ENCODE measurements at regions not wholly inside any gene's neighbourhood (a gene's known extent, or its start where the extent isn't known, plus 50 kb on each side); places are given as distances from the start of the nearest gene placed in this dataset.

DNA sequence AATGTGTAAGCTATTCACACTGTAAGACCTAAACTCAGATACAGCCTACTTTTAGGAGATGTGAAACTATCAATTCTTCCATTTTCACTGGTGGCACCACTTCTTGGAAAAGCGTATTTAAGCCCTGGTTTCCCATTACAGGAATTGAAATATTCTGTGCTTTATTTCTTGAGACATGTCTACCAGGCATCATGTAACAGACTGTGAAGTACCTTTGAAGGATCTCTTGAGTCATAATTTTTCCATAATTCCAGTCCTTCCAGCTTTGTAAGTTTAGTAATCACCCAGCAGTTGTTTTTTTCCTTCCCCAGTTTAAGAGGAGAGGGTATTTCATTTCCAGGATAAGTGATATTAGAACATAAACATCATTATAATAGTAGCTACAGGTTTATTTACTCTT is 186.0 kb upstream of the PRPS1L1 start:
- Histone ChIP-seq H2AFZ (ENCODE audit: control insufficient read depth, low read depth, low read length) (no peak overlapping the region), H4K20me1 (ENCODE audit: control insufficient read depth, insufficient read depth) (no peaks in the 10 kb centered on the region), H3K9me3 (replicated peaks; ENCODE audit: control insufficient read depth, insufficient read depth, low read length) (no peaks in the 10 kb centered on the region), H3K79me2 (ENCODE audit: control insufficient read depth, insufficient read depth, low read length) (no peaks in the 10 kb centered on the region), H3K27me3 (replicated peaks in 1 of 2; ENCODE audit: control insufficient read depth in 2 of 2, insufficient read depth in 2 of 2, low read length in 1 of 2) (no peaks in the 10 kb centered on the region; a peak in 1 of 4 replicates), H3K36me3 (ENCODE audit: control insufficient read depth in 2 of 2, insufficient read depth in 2 of 2, low read length in 1 of 2) (no peaks in the 10 kb centered on the region), H3K4me1 (ENCODE audit: control insufficient read depth, insufficient read depth, low read length) (no peaks in the 10 kb centered on the region), H3K27ac (ENCODE audit: control insufficient read depth, insufficient read depth) (no peak overlapping the region), H3K4me2 (ENCODE audit: control insufficient read depth, insufficient read depth) (no peak overlapping the region), H3K4me3 (no peak overlapping the region), H3K9ac (ENCODE audit: control insufficient read depth, insufficient read depth, low read length) (no peak overlapping the region)
- intact Hi-C loops (cut with micrococcal nuclease; ENCODE audit: unreplicated experiment), result no loop called here
- ChIA-PET CTCF (interaction anchor here (0.7 to 4.3 kb wide), 12 partner anchors 16 to 507 kb away, joined by 3 to 26 read pairs (median 4); no protein-coding TSS in a partner anchor), RAD21 (ENCODE audit: unreplicated experiment) (interaction anchor here (1.1 to 1.3 kb wide), 3 partner anchors 131 to 443 kb away, joined by 3 to 4 read pairs (median 3); no protein-coding TSS in a partner anchor), POLR2A (no interaction called here), SMC1A (ENCODE audit: uncharacterized antibody, unreplicated experiment) (interaction anchor here (0.9 to 1.2 kb wide), 4 partner anchors 10 to 531 kb away, joined by 3 to 4 read pairs (median 3); no protein-coding TSS in a partner anchor)
- DNase-seq (ENCODE audit: low read depth, low spot score), result no peak
- BruUV-seq (replicated peaks), result no TSS peak
- WGBS (ENCODE audit: insufficient coverage, insufficient replicate concordance, low lambda C conversion rate, missing lambda C conversion rate), result 0% methylated on average over 1 of the region's 1 CpG
- FAIRE-seq, result no peak
- no peak for ATAC-seq
- in situ Hi-C loops (cut with MboI), result no loop called here
- TF ChIP-seq BACH1 (IDR thresholded peaks at IDR 0.05; ENCODE audit: borderline replicate concordance), result no peak
- TF ChIP-seq ZNF384 (IDR thresholded peaks at IDR 0.05; ENCODE audit: borderline replicate concordance, low read depth, low read length), result no peak
- TF ChIP-seq CBX3 (IDR thresholded peaks at IDR 0.05; ENCODE audit: borderline replicate concordance, low read depth), result no peak
- TF ChIP-seq HCFC1 (IDR thresholded peaks at IDR 0.05; ENCODE audit: low read length), result no peak
- TF ChIP-seq KLF5 (IDR thresholded peaks at IDR 0.05; ENCODE audit: partially characterized antibody), result no peak
- no peak for TF ChIP-seq EZH2 (IDR thresholded peaks at IDR 0.05; ENCODE audit: borderline replicate concordance, control insufficient read depth, low read depth, low read length)
- no peak for TF ChIP-seq ZZZ3 (IDR thresholded peaks at IDR 0.05; ENCODE audit: control insufficient read depth, insufficient read length, low read depth)
- TF ChIP-seq NRF1 (conservative IDR thresholded peaks at IDR 0.05; ENCODE audit: low read depth, low read length), result no peak
- TF ChIP-seq RELA (IDR thresholded peaks at IDR 0.05; ENCODE audit: borderline replicate concordance, partially characterized antibody), result no peak
- no peak for TF ChIP-seq NR2C2 (IDR thresholded peaks at IDR 0.05; ENCODE audit: borderline replicate concordance, control insufficient read depth, insufficient read length, low read depth)
- TF ChIP-seq ZNF217 (IDR thresholded peaks at IDR 0.05), result no peak
- no peak for TF ChIP-seq NFYB (IDR thresholded peaks at IDR 0.05; ENCODE audit: insufficient read depth, low read depth, low read length)
- no peak for TF ChIP-seq RAD51 (IDR thresholded peaks at IDR 0.05)
- TF ChIP-seq PML (IDR thresholded peaks at IDR 0.05; ENCODE audit: low read length), result no peak
